Subcutaneous abdominal adipose tissue (tissue), 5 donors: ENCODE measurements at regions not wholly inside any gene's neighbourhood (a gene's known extent, or its start where the extent isn't known, plus 50 kb on each side); places are given as distances from the start of the nearest gene placed in this dataset.

Source experiments
- H3K27ac ChIP-seq: one replicate; pipeline ENCODE4 v1.7.0; 2013; ENCODE audit warnings: low read depth, mild to moderate bottlenecking, inconsistent platforms, low read length, moderate library complexity
- H3K27me3 ChIP-seq, 5 donors: one replicate each; pipeline ENCODE4 v1.7.0; 2013; ENCODE audit warnings: low read length in 5 of 5, inconsistent platforms in 1 of 5; ENCODE audit not compliant: control insufficient read depth in 5 of 5, insufficient read depth in 4 of 5
- H3K36me3 ChIP-seq, 5 donors: one replicate each; pipeline ENCODE4 v1.7.0; 2013; ENCODE audit warnings: low read length in 5 of 5; ENCODE audit not compliant: control insufficient read depth in 5 of 5, insufficient read depth in 5 of 5
- H3K4me1 ChIP-seq, 5 donors: one replicate each; pipeline ENCODE4 v1.7.0; 2013; ENCODE audit warnings: low read length in 5 of 5, mild to moderate bottlenecking in 3 of 5, moderate library complexity in 1 of 5; ENCODE audit not compliant: control insufficient read depth in 5 of 5, insufficient read depth in 5 of 5
- H3K4me3 ChIP-seq, 5 donors: one replicate each; pipeline ENCODE4 v1.7.0; 2013; ENCODE audit warnings: low read length in 5 of 5, low read depth in 1 of 5
- H3K9ac ChIP-seq, 5 donors: one replicate each; pipeline ENCODE4 v1.7.0; 2013; ENCODE audit warnings: low read length in 5 of 5, mild to moderate bottlenecking in 4 of 5, moderate library complexity in 3 of 5
- H3K9me3 ChIP-seq, 5 donors: one replicate each; pipeline ENCODE4 v1.7.0; 2013; ENCODE audit warnings: low read length in 5 of 5; ENCODE audit not compliant: control insufficient read depth in 5 of 5
- donor health status: healthy.
- donor health status: healthy.
- donor health status: healthy.
- donor health status: healthy.
- donor health status: healthy.

GRCh38 chr20:6504179-6504578 lies 263.3 kb upstream of the BMP2 start:
- no peaks in the 10 kb centered on the region for H3K4me1 ChIP-seq
- H3K9ac ChIP-seq = no peak overlapping the region
- peaks cover 0 to 2% (median 0%) of the 10 kb centered on the region in 5 donors for H3K9me3 ChIP-seq
- H3K27me3 ChIP-seq = no peaks in the 10 kb centered on the region
- no peak overlapping the region for H3K4me3 ChIP-seq
- no peak overlapping the region for H3K27ac ChIP-seq
- no peaks in the 10 kb centered on the region for H3K36me3 ChIP-seq

GRCh38 chr20:6502999-6503398 lies 264.5 kb upstream of the BMP2 start:
- H3K4me1 ChIP-seq = no peaks in the 10 kb centered on the region
- H3K9ac ChIP-seq = no peak overlapping the region
- H3K27ac ChIP-seq = no peak overlapping the region
- H3K9me3 ChIP-seq = peaks cover 0 to 2% (median 0%) of the 10 kb centered on the region in 5 donors
- no peak overlapping the region for H3K4me3 ChIP-seq
- H3K27me3 ChIP-seq = no peaks in the 10 kb centered on the region
- H3K36me3 ChIP-seq = no peaks in the 10 kb centered on the region

DNA sequence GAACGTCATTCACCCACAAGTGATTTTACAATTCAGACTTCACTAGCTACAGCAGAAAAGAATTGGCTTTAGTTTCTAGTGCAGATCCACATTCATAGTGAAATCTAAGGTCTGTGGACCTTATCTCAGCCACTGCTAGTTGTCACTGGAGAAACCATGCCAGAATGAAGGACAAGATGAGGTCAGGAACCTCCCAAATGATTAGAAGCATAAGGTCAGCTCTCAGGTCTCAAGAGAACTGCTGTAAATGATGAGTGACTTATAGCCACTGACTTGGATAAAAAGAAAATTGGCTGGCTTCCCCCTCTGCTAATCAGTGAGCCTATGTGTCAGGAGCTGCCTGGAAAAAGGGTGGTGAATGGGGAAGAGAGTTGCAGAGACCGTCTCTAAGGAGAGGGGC lies 265.3 kb upstream of the BMP2 start:
- no peaks in the 10 kb centered on the region for H3K4me1 ChIP-seq
- H3K36me3 ChIP-seq = no peaks in the 10 kb centered on the region
- no peaks in the 10 kb centered on the region for H3K27me3 ChIP-seq
- H3K9me3 ChIP-seq = peaks cover 0 to 2% (median 0%) of the 10 kb centered on the region in 5 donors
- no peak overlapping the region for H3K4me3 ChIP-seq
- H3K9ac ChIP-seq = no peak overlapping the region
- no peak overlapping the region for H3K27ac ChIP-seq

- H3K4me1 ChIP-seq = no peaks in the 10 kb centered on the region
- H3K4me3 ChIP-seq = no peak overlapping the region
- no peak overlapping the region for H3K9ac ChIP-seq
- peaks cover 0 to 2% (median 0%) of the 10 kb centered on the region in 5 donors for H3K9me3 ChIP-seq
- no peaks in the 10 kb centered on the region for H3K36me3 ChIP-seq
- H3K27me3 ChIP-seq = no peaks in the 10 kb centered on the region
- H3K27ac ChIP-seq = no peak overlapping the region
Measured at GRCh38 chr20:6501061-6501460, 266.4 kb upstream of the BMP2 start.

DNA sequence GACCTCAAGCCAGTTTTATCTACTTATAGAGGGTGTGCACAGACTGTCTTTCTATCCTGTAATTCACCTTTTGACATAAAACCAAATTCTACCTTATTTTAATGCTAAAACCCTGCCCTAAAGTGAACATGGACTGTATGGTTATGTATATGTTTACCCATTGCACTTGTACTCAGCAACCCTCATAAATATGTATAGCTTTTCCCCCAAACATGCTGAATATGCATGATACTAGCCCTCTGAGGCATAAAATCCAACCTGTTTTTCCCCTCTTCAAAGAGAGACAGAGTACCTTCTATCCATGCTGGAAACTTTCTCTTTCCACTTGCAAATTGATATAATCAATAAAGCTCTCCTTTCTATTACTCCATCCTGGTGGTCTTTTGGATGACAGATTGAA lies 267.9 kb upstream of the BMP2 start:
- Histone ChIP-seq H3K4me3 (no peak overlapping the region), H3K27me3 (no peaks in the 10 kb centered on the region), H3K4me1 (no peaks in the 10 kb centered on the region), H3K36me3 (no peaks in the 10 kb centered on the region), H3K9me3 (peaks cover 0 to 2% (median 0%) of the 10 kb centered on the region in 5 donors), H3K9ac (no peak overlapping the region), H3K27ac (no peak overlapping the region)

DNA sequence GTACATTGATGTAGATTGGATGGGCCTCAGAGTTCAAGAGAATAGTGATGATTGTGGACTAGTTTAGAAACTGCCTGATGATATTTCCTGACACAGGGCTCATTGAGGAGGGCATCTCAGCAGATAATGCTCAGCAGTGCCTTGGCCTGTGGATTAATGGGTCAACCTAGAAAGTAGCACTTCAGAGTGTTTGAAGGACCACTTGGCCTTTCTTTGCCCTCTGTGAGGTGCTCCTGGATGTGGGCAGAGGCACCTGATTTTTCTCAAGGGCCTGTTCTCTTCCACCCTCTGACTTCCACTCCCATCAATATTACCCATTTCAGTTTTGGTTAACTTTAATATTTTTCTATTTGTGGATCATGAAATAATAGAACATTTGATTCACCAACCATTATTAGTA lies 270.6 kb upstream of the BMP2 start:
- Histone ChIP-seq H3K9ac (no peak overlapping the region), H3K27me3 (no peaks in the 10 kb centered on the region), H3K27ac (no peak overlapping the region), H3K9me3 (peaks cover 0 to 2% (median 0%) of the 10 kb centered on the region in 5 donors), H3K4me1 (no peaks in the 10 kb centered on the region), H3K36me3 (no peaks in the 10 kb centered on the region), H3K4me3 (no peak overlapping the region)

DNA sequence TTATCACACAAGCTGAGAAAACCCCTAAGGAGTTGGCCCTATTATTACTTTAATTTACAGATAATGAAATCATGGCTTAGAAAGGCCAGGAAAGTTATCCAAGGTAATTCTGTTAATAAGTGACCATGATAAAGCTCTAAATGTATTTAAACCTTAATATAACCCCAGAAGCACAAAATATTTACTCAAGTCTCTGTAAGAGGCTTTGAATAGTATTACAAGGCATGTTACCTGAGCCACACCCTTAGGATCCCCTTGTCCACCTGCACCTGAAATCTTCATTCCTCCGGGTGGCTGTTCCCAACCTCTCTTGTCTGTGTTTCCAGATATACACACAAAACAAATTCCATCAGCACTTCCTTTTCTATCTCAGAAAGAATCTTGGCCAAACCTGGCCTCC lies 271.6 kb upstream of the BMP2 start:
- no peak overlapping the region for H3K9ac ChIP-seq
- H3K9me3 ChIP-seq = no peaks in the 10 kb centered on the region
- H3K36me3 ChIP-seq = no peaks in the 10 kb centered on the region
- no peaks in the 10 kb centered on the region for H3K27me3 ChIP-seq
- H3K27ac ChIP-seq = no peak overlapping the region
- no peaks in the 10 kb centered on the region for H3K4me1 ChIP-seq
- H3K4me3 ChIP-seq = no peak overlapping the region

- Histone ChIP-seq H3K27ac (no peak overlapping the region), H3K9me3 (no peaks in the 10 kb centered on the region), H3K4me3 (no peak overlapping the region), H3K36me3 (no peaks in the 10 kb centered on the region), H3K9ac (no peak overlapping the region), H3K4me1 (no peaks in the 10 kb centered on the region), H3K27me3 (no peaks in the 10 kb centered on the region)
Measured at GRCh38 chr20:6492271-6493055, 275.0 kb upstream of the BMP2 start.

DNA sequence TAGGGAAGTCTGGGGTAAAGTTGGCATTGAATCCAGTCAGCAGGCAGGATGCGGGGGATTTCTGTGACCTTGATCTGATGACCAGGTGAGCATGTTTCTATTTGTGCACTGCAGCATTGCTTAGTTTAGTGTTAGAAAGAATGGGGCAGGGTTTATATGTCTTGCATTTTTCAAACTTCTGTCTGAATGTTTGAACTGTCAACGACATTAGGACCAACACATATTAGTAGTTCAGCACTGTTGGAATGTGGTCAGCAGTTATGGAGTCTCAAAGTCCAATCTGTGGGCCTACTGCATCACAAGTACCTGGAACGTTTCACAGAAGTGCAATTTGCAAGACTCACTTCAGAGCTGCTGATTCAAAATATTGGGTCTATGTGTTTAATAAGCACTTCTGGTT lies 276.6 kb upstream of the BMP2 start:
- H3K4me3 ChIP-seq = no peak overlapping the region
- H3K27me3 ChIP-seq = no peaks in the 10 kb centered on the region
- H3K4me1 ChIP-seq = no peaks in the 10 kb centered on the region
- no peaks in the 10 kb centered on the region for H3K9me3 ChIP-seq
- H3K27ac ChIP-seq = no peak overlapping the region
- no peak overlapping the region for H3K9ac ChIP-seq
- no peaks in the 10 kb centered on the region for H3K36me3 ChIP-seq

- Histone ChIP-seq H3K27ac (no peak overlapping the region), H3K4me3 (no peak overlapping the region), H3K9me3 (no peaks in the 10 kb centered on the region), H3K9ac (no peak overlapping the region), H3K4me1 (no peaks in the 10 kb centered on the region), H3K27me3 (no peaks in the 10 kb centered on the region), H3K36me3 (no peaks in the 10 kb centered on the region)
Measured at GRCh38 chr20:6489361-6490171, 277.9 kb upstream of the BMP2 start.
